Upper lobe of right lung (tissue), 1 donor: ENCODE measurements at regions not wholly inside any gene's neighbourhood (a gene's known extent, or its start where the extent isn't known, plus 50 kb on each side); places are given as distances from the start of the nearest gene placed in this dataset.

Experiments used
- ATAC-seq: fragments of 200-7000 bp; cut with Tn5 transposase; one replicate; pipeline ENCODE4 v1.9.1; 2020; ENCODE audit warnings: mild to moderate bottlenecking, moderate library complexity
- DNase-seq: peaks from one replicate; pipeline ENCODE4 v3.0.0-alpha.2; 2020
- H3K27ac ChIP-seq: fragments of 200-600 bp; one replicate; pipeline ENCODE4 v1.8.0; 2022
- H3K27me3 ChIP-seq: fragments of 200-600 bp; one replicate; pipeline ENCODE4 v1.8.0; 2022; ENCODE audit warnings: mild to moderate bottlenecking
- H3K36me3 ChIP-seq: fragments of 200-600 bp; one replicate; pipeline ENCODE4 v1.8.0; 2022
- H3K4me1 ChIP-seq: fragments of 200-600 bp; one replicate; pipeline ENCODE4 v1.8.0; 2022
- H3K4me3 ChIP-seq: fragments of 200-600 bp; one replicate; pipeline ENCODE4 v1.8.0; 2022; ENCODE audit warnings: mild to moderate bottlenecking
- H3K9me3 ChIP-seq: fragments of 200-600 bp; one replicate; pipeline ENCODE4 v1.8.0; 2022
- CTCF ChIP-seq: fragments of 200-600 bp; IDR thresholded peaks from one replicate; pipeline ENCODE4 v1.8.0; 2022; ENCODE audit warnings: antibody characterized with exemption
- intact Hi-C: fragments of 100-400 bp; cut with DNase I; formaldehyde crosslinking; loops from one replicate; pipeline ENCODE4 v1.11.0; 2022
- donor health status: DM: no; HTN: yes; CAD: no; lungs with severe emphysema.

GRCh38 chr1:220441211-220441610 is 86.7 kb upstream of the MARK1 start:
- TF ChIP-seq CTCF = no peak
- no peaks in the 10 kb centered on the region for H3K9me3 ChIP-seq
- intact Hi-C loops = no loop called here

GRCh38 chr1:220438741-220439140 is 89.2 kb upstream of the MARK1 start:
- H3K4me1 ChIP-seq = no peaks in the 10 kb centered on the region
- intact Hi-C loops = no loop called here
- ATAC-seq (no peak), DNase-seq (no peak)
- no peak for TF ChIP-seq CTCF
- H3K36me3 ChIP-seq = no peaks in the 10 kb centered on the region
- no peaks in the 10 kb centered on the region for H3K27me3 ChIP-seq
- H3K27ac ChIP-seq = no peak overlapping the region
- H3K9me3 ChIP-seq = no peaks in the 10 kb centered on the region
- no peak overlapping the region for H3K4me3 ChIP-seq

More at GRCh38 chr1:220441211-220441610, 86.7 kb upstream of the MARK1 start:
- ATAC-seq (no peak), DNase-seq (no peak)
- Histone ChIP-seq H3K36me3 (no peaks in the 10 kb centered on the region), H3K4me1 (no peaks in the 10 kb centered on the region), H3K27me3 (no peaks in the 10 kb centered on the region), H3K4me3 (no peak overlapping the region), H3K27ac (no peak overlapping the region)

- H3K4me3 ChIP-seq = no peak overlapping the region
- DNase-seq (no peak), ATAC-seq (no peak)
- intact Hi-C loops = no loop called here
- no peaks in the 10 kb centered on the region for H3K27me3 ChIP-seq
- no peak for TF ChIP-seq CTCF
- H3K9me3 ChIP-seq = no peaks in the 10 kb centered on the region
- H3K4me1 ChIP-seq = no peaks in the 10 kb centered on the region
- H3K36me3 ChIP-seq = no peaks in the 10 kb centered on the region
- H3K27ac ChIP-seq = no peak overlapping the region
These were observed 95.5 kb upstream of the MARK1 start for GRCh38 chr1:220432408-220432807.

- Histone ChIP-seq H3K4me1 (no peaks in the 10 kb centered on the region), H3K4me3 (no peak overlapping the region), H3K27ac (no peak overlapping the region), H3K36me3 (no peaks in the 10 kb centered on the region), H3K27me3 (no peaks in the 10 kb centered on the region), H3K9me3 (no peaks in the 10 kb centered on the region)
- DNase-seq (no peak), ATAC-seq (peak; percentile 20)
- intact Hi-C loops = no loop called here
- no peak for TF ChIP-seq CTCF
These were observed 96.2 kb upstream of the MARK1 start for GRCh38 chr1:220431554-220432239.

GRCh38 chr1:220430586-220430985 is 97.3 kb upstream of the MARK1 start:
- intact Hi-C loops = no loop called here
- no peaks in the 10 kb centered on the region for H3K4me1 ChIP-seq
- no peak for ATAC-seq
- no peaks in the 10 kb centered on the region for H3K9me3 ChIP-seq
- TF ChIP-seq CTCF = no peak
- no peak overlapping the region for H3K27ac ChIP-seq
- no peak for DNase-seq
- H3K4me3 ChIP-seq = no peak overlapping the region
- H3K27me3 ChIP-seq = no peaks in the 10 kb centered on the region
- no peaks in the 10 kb centered on the region for H3K36me3 ChIP-seq

GRCh38 chr1:220430059-220430458 is 97.9 kb upstream of the MARK1 start:
- Histone ChIP-seq H3K4me1 (no peaks in the 10 kb centered on the region), H3K9me3 (no peaks in the 10 kb centered on the region), H3K36me3 (no peaks in the 10 kb centered on the region), H3K27ac (no peak overlapping the region), H3K4me3 (no peak overlapping the region), H3K27me3 (no peaks in the 10 kb centered on the region)
- TF ChIP-seq CTCF = no peak
- intact Hi-C loops = no loop called here
- ATAC-seq = peak; percentile 47
- DNase-seq = no peak
